Smooth muscle cell (in vitro differentiated cells): ENCODE measurements at regions not wholly inside any gene's neighbourhood (a gene's known extent, or its start where the extent isn't known, plus 50 kb on each side); places are given as distances from the start of the nearest gene placed in this dataset.

Experiments used
- DNase-seq: peaks from one replicate; lab custom pipeline; 2025; ENCODE audit not compliant: unreplicated experiment; lab: John Stamatoyannopoulos, UW
- H2AFZ ChIP-seq: fragments of 200-600 bp; sonication (generic); 2 replicates; pipeline ENCODE4 v1.6.0; 2016; ENCODE audit warnings: antibody characterized with exemption, low read depth, mild to moderate bottlenecking
- H3F3A ChIP-seq: fragments of 200-600 bp; sonication (generic); 2 replicates; pipeline ENCODE4 v1.6.0; 2017; ENCODE audit warnings: antibody characterized with exemption, low read depth
- H3K27ac ChIP-seq: fragments of 200-600 bp; sonication (generic); 2 replicates; pipeline ENCODE4 v1.5.1; 2016; ENCODE audit warnings: low read depth, mild to moderate bottlenecking
- H3K27me3 ChIP-seq: fragments of 200-600 bp; sonication (generic); 2 replicates; pipeline ENCODE4 v1.6.1; 2016; ENCODE audit warnings: low read depth, mild to moderate bottlenecking
- H3K36me3 ChIP-seq: fragments of 200-600 bp; sonication (generic); 2 replicates; pipeline ENCODE4 v1.5.1; 2016; ENCODE audit warnings: low read depth
- H3K4me1 ChIP-seq: fragments of 200-600 bp; sonication (generic); 2 replicates; pipeline ENCODE4 v1.5.1; 2016; ENCODE audit warnings: low read depth
- H3K4me2 ChIP-seq: fragments of 200-600 bp; sonication (generic); 2 replicates; pipeline ENCODE4 v1.6.0; 2016; ENCODE audit warnings: mild to moderate bottlenecking
- H3K4me3 ChIP-seq: fragments of 200-600 bp; sonication (generic); 2 replicates; pipeline ENCODE4 v1.5.1; 2016; ENCODE audit warnings: mild to moderate bottlenecking
- H3K79me2 ChIP-seq: fragments of 200-600 bp; sonication (generic); 2 replicates; pipeline ENCODE4 v1.6.0; 2016; ENCODE audit warnings: low read depth, mild to moderate bottlenecking
- H3K9ac ChIP-seq: fragments of 200-600 bp; sonication (generic); 2 replicates; pipeline ENCODE4 v1.6.0; 2016; ENCODE audit warnings: low read depth
- H3K9me3 ChIP-seq: fragments of 200-600 bp; sonication (generic); replicated peaks from 2 replicates; pipeline ENCODE4 v1.5.1; 2016; ENCODE audit warnings: low read depth
- H4K20me1 ChIP-seq: fragments of 200-600 bp; sonication (generic); 2 replicates; pipeline ENCODE4 v1.6.0; 2016; ENCODE audit warnings: low read depth
- WGBS: methylation state at CpG from one replicate; pipeline ENCODE4 v1.1.7; 2016; ENCODE audit warnings: low lambda C conversion rate; 5-methylcytosine and 5-hydroxymethylcytosine counted together
- TF ChIP-seq, protein P1 (sequence below): fragments of 200-600 bp; sonication (generic); IDR thresholded peaks from 2 replicates; pipeline ENCODE4 v1.5.1; 2017; ENCODE audit warnings: borderline replicate concordance, mild to moderate bottlenecking, antibody characterized with exemption; ENCODE audit not compliant: insufficient read depth, poor library complexity, severe bottlenecking

DNA sequence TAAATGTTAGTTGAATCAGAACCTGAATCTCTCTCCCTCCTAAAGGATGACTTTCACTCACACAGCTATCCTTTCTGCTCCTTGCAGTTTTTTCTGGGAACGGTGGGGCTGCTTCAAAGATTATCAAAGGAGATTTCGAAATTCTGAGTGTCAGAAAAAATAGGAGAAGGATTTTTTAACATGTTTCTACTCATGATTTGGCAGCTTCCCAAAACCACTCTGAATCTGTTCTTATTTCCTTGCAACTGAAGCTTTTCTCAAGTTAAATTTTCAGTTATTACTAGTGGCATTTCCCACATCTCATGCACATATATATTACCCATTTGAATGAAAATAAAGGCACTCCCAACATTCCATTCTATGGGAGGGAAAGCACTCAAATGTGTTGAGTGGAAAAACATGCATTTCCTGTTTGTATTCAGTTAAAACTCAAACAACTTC lies 123.6 kb downstream of the LCA5 start:
- Histone ChIP-seq H4K20me1 (no peaks in the 10 kb centered on the region), H3F3A (no peaks in the 10 kb centered on the region), H3K9me3 (no peaks in the 10 kb centered on the region), H3K9ac (no peak overlapping the region), H3K4me2 (no peak overlapping the region), H3K27me3 (no peaks in the 10 kb centered on the region), H3K4me1 (peaks cover 17% of the 10 kb centered on the region), H3K79me2 (no peaks in the 10 kb centered on the region), H3K27ac (no peak overlapping the region), H3K4me3 (no peak overlapping the region), H2AFZ (no peak overlapping the region), H3K36me3 (no peaks in the 10 kb centered on the region)
- TF ChIP-seq, protein P1, sequence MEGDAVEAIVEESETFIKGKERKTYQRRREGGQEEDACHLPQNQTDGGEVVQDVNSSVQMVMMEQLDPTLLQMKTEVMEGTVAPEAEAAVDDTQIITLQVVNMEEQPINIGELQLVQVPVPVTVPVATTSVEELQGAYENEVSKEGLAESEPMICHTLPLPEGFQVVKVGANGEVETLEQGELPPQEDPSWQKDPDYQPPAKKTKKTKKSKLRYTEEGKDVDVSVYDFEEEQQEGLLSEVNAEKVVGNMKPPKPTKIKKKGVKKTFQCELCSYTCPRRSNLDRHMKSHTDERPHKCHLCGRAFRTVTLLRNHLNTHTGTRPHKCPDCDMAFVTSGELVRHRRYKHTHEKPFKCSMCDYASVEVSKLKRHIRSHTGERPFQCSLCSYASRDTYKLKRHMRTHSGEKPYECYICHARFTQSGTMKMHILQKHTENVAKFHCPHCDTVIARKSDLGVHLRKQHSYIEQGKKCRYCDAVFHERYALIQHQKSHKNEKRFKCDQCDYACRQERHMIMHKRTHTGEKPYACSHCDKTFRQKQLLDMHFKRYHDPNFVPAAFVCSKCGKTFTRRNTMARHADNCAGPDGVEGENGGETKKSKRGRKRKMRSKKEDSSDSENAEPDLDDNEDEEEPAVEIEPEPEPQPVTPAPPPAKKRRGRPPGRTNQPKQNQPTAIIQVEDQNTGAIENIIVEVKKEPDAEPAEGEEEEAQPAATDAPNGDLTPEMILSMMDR: no peak
- 38% methylated on average over 2 of the region's 2 CpGs for WGBS
- no peak for DNase-seq

DNA sequence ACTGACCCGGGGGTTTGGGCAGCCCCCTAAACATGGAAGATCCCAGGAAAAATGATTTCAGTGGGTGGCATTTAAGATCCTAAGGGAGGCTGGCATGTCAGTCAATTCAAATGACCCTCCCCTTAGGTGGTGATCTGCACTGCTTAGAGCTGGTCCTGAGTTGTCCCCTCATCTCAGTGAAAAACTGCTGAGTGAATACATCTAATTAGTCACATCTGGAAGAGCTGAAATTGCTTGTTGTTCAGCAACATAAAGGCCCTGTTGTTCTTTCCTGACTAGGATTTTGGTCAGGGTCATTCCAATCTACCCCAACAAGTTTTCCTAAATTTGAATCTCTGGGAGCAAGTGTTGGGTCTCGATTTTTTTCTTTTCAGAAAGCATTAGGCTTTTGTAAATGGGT lies 126.4 kb downstream of the LCA5 start:
- H3K9me3 ChIP-seq: no peaks in the 10 kb centered on the region
- no peaks in the 10 kb centered on the region for H3F3A ChIP-seq
- H3K79me2 ChIP-seq: no peaks in the 10 kb centered on the region
- H4K20me1 ChIP-seq: no peaks in the 10 kb centered on the region
- H2AFZ ChIP-seq: no peak overlapping the region
- H3K9ac ChIP-seq: no peak overlapping the region
- TF ChIP-seq, protein P1: no peak
- H3K27ac ChIP-seq: no peak overlapping the region
- no peaks in the 10 kb centered on the region for H3K36me3 ChIP-seq
- DNase-seq: no peak
- peaks cover 17% of the 10 kb centered on the region for H3K4me1 ChIP-seq
- H3K4me3 ChIP-seq: no peak overlapping the region
- no peaks in the 10 kb centered on the region for H3K27me3 ChIP-seq
- 89% methylated on average over 2 of the region's 2 CpGs for WGBS
- no peak overlapping the region for H3K4me2 ChIP-seq

DNA sequence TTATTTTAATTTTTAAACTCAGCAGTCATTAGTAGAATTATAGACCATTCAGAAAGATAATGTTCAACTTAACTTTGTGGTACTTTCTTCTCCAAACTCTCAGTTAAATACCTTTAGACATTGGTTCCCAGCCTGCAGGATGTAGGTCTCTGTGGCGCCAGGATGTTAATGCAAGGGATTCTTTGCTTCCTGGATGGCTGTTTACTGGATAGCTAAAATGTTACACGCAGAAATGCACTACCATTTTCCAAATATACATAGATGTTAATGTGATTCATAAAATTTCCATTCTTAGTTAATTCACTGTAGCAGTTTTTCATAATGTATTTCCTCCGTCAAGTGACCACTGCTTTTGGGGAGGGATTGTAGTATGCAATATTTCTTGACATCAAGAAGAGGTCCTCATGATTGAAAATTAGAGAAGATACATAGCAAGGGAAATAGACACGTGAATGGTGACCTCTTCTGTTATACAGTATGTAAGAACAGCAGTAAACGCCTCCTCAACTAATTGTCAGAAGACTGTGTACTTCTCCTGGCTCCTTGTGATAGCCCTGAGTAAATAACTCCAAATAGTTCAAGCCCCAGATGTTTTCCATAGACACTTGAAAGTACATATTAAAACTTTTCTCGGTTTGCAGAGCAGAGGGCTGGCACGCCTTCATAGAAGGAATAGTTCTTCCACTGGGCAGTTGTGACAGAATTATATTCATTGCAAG lies 128.8 kb downstream of the LCA5 start:
- no peak overlapping the region for H3K4me2 ChIP-seq
- 90% methylated on average over 7 of the region's 7 CpGs for WGBS
- TF ChIP-seq, protein P1: no peak
- DNase-seq: no peak
- no peak overlapping the region for H3K27ac ChIP-seq
- no peak overlapping the region for H3K4me3 ChIP-seq
- no peaks in the 10 kb centered on the region for H3K79me2 ChIP-seq
- no peaks in the 10 kb centered on the region for H3K9me3 ChIP-seq
- H3K9ac ChIP-seq: no peak overlapping the region
- no peak overlapping the region for H2AFZ ChIP-seq
- H3K36me3 ChIP-seq: no peaks in the 10 kb centered on the region
- H4K20me1 ChIP-seq: no peaks in the 10 kb centered on the region
- peaks cover 23% of the 10 kb centered on the region for H3K4me1 ChIP-seq
- H3K27me3 ChIP-seq: no peaks in the 10 kb centered on the region
- no peaks in the 10 kb centered on the region for H3F3A ChIP-seq

DNA sequence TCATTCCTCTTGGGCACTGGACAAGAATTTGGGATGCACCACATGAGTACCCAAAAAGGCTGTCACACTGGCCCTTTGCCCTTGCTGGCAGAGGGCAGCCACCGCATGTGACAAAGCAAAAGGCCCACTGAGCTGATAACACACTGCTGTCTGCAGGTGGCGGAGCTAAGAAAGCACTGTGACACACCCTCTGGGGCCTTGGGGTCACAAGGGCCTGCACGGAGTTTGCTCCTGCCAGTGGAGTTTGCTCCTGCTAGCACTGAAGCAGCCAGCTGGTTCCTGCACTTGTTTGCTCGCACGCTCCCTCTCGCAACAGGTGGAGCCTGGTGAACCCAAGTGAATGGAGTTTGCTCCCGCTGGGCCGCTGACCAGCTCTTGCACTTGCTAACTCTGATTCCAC lies 132.6 kb downstream of the LCA5 start:
- no peak for DNase-seq
- Histone ChIP-seq H3K4me1 (peaks cover 7% of the 10 kb centered on the region), H3K4me3 (no peak overlapping the region), H3K27me3 (no peaks in the 10 kb centered on the region), H3K9me3 (no peaks in the 10 kb centered on the region), H3K27ac (no peak overlapping the region), H2AFZ (no peak overlapping the region), H3K79me2 (no peaks in the 10 kb centered on the region), H3K9ac (no peak overlapping the region), H3K4me2 (no peak overlapping the region), H3F3A (no peaks in the 10 kb centered on the region), H4K20me1 (no peaks in the 10 kb centered on the region), H3K36me3 (no peaks in the 10 kb centered on the region)
- WGBS: 91% methylated on average over 8 of the region's 8 CpGs
- TF ChIP-seq, protein P1: no peak
